ENCODE measurements at regions not wholly inside any gene's neighbourhood (a gene's known extent, or its start where the extent isn't known, plus 50 kb on each side); places are given as distances from the start of the nearest gene placed in this dataset.
A peak's percentile ranks its signal among the peaks of the same experiment; 100 is the strongest.
"Not testable (repeated sequence)": the region's sequence is repeated elsewhere in the genome, so short reads cannot be mapped to it uniquely, and the experiment has no call there.

GRCh38 chr2:91574255-91574654, 2882.8 kb downstream of the RPIA start:
- not testable (repeated sequence) for H3K36me3 ChIP-seq; H3K27me3 ChIP-seq; H3K9me3 ChIP-seq (replicated peaks in 1 of 11); H4K20me1 ChIP-seq; H3K4me3 ChIP-seq; H3K9ac ChIP-seq
- peaks cover 0 to 11% (median 8%) of the 10 kb centered on the region in 10 experiments; a peak in 9 of 20 replicates for H3K4me1 ChIP-seq
- peak overlapping the region in 7 of 11 experiments; percentile 12 to 45 (median 36); a peak in 9 of 22 replicates for H3K4me2 ChIP-seq
- H3K27ac ChIP-seq = peak overlapping the region in 2 of 11 experiments; percentile 13 to 37; a peak in 2 of 22 replicates
- TF ChIP-seq Cebpa-rat (IDR thresholded peaks at IDR 0.05) = 0 out of 22 replicates have a peak, but pooled peaks of 1 of the 11 experiments have one; percentile 8

GRCh38 chr2:91575701-91576100, 2884.2 kb downstream of the RPIA start:
- H3K36me3 ChIP-seq; H3K9ac ChIP-seq; H3K4me3 ChIP-seq; H4K20me1 ChIP-seq; H3K27ac ChIP-seq; H3K9me3 ChIP-seq (replicated peaks in 1 of 11); H3K4me2 ChIP-seq; H3K27me3 ChIP-seq: not testable (repeated sequence)
- H3K4me1 ChIP-seq = peaks cover 0 to 11% (median 8%) of the 10 kb centered on the region in 10 experiments; a peak in 9 of 20 replicates

GRCh38 chr2:91577406-91577805, 2885.9 kb downstream of the RPIA start:
- H3K4me1 ChIP-seq = peaks cover 0 to 11% (median 8%) of the 10 kb centered on the region in 10 experiments; a peak in 9 of 20 replicates
- H3K27me3 ChIP-seq; H3K27ac ChIP-seq; H4K20me1 ChIP-seq; H3K9me3 ChIP-seq (replicated peaks in 1 of 11); H3K9ac ChIP-seq; H3K4me3 ChIP-seq; H3K4me2 ChIP-seq; H3K36me3 ChIP-seq: not testable (repeated sequence)

GRCh38 chr2:91578678-91579077, 2887.2 kb downstream of the RPIA start:
- not testable (repeated sequence) for H3K4me3 ChIP-seq; H3K4me2 ChIP-seq; H3K9ac ChIP-seq; H3K9me3 ChIP-seq (replicated peaks in 1 of 11); H3K27me3 ChIP-seq; H3K27ac ChIP-seq; H4K20me1 ChIP-seq; H3K36me3 ChIP-seq; H3K4me1 ChIP-seq

GRCh38 chr2:91579555-91579954, 2888.1 kb downstream of the RPIA start:
- H4K20me1 ChIP-seq; H3K27ac ChIP-seq; H3K9ac ChIP-seq; H3K9me3 ChIP-seq (replicated peaks in 1 of 11); H3K27me3 ChIP-seq; H3K4me3 ChIP-seq; H3K4me1 ChIP-seq; H3K36me3 ChIP-seq; H3K4me2 ChIP-seq: not testable (repeated sequence)

- not testable (repeated sequence) for H3K27me3 ChIP-seq
Measured at GRCh38 chr2:91580043-91580442, 2888.6 kb downstream of the RPIA start.

GRCh38 chr2:91587098-91587497, 2895.6 kb downstream of the RPIA start:
- not testable (repeated sequence) for H3K4me2 ChIP-seq, H3K36me3 ChIP-seq, H3K4me3 ChIP-seq, H4K20me1 ChIP-seq, H3K9ac ChIP-seq, H3K27ac ChIP-seq, H3K27me3 ChIP-seq, H3K4me1 ChIP-seq
- H3K9me3 ChIP-seq (replicated peaks in 1 of 11) = peaks cover 0 to 23% (median 14%) of the 10 kb centered on the region in 11 experiments; a peak in 12 of 22 replicates

More at GRCh38 chr2:91580043-91580442, 2888.6 kb downstream of the RPIA start:
- not testable (repeated sequence) for H3K27ac ChIP-seq, H3K9ac ChIP-seq, H3K4me3 ChIP-seq, H3K4me1 ChIP-seq, H3K36me3 ChIP-seq, H4K20me1 ChIP-seq, H3K4me2 ChIP-seq
- peaks cover 0 to 11% (median 0%) of the 10 kb centered on the region in 11 experiments; a peak in 3 of 22 replicates for H3K9me3 ChIP-seq (replicated peaks in 1 of 11)

- not testable (repeated sequence) for H3K27ac ChIP-seq, H3K9ac ChIP-seq, H4K20me1 ChIP-seq, H3K4me3 ChIP-seq, H3K4me1 ChIP-seq, H3K36me3 ChIP-seq, H3K4me2 ChIP-seq, H3K27me3 ChIP-seq
- H3K9me3 ChIP-seq (replicated peaks in 1 of 11) = peaks cover 0 to 23% (median 14%) of the 10 kb centered on the region in 11 experiments; a peak in 12 of 22 replicates
Measured at GRCh38 chr2:91587908-91588535, 2896.5 kb downstream of the RPIA start.

- not testable (repeated sequence) for H3K4me3 ChIP-seq, H3K4me1 ChIP-seq, H3K9ac ChIP-seq, H4K20me1 ChIP-seq, H3K36me3 ChIP-seq, H3K4me2 ChIP-seq, H3K27ac ChIP-seq, H3K27me3 ChIP-seq
- peaks cover 0 to 20% (median 14%) of the 10 kb centered on the region in 11 experiments; a peak in 11 of 22 replicates for H3K9me3 ChIP-seq (replicated peaks in 1 of 11)
Measured at GRCh38 chr2:91588782-91589223, 2897.3 kb downstream of the RPIA start.

- H3K27ac ChIP-seq, H3K4me3 ChIP-seq, H3K4me1 ChIP-seq, H3K4me2 ChIP-seq, H4K20me1 ChIP-seq, H3K9ac ChIP-seq, H3K36me3 ChIP-seq, H3K27me3 ChIP-seq: not testable (repeated sequence)
- H3K9me3 ChIP-seq (replicated peaks in 1 of 11) = peaks cover 0 to 20% (median 11%) of the 10 kb centered on the region in 11 experiments; a peak in 11 of 22 replicates
Measured at GRCh38 chr2:91589454-91590328, 2898.2 kb downstream of the RPIA start.

- H4K20me1 ChIP-seq, H3K4me3 ChIP-seq, H3K9ac ChIP-seq, H3K36me3 ChIP-seq, H3K27ac ChIP-seq, H3K27me3 ChIP-seq, H3K4me2 ChIP-seq, H3K4me1 ChIP-seq: not testable (repeated sequence)
- peaks cover 0 to 20% (median 11%) of the 10 kb centered on the region in 11 experiments; a peak in 11 of 22 replicates for H3K9me3 ChIP-seq (replicated peaks in 1 of 11)
Measured at GRCh38 chr2:91590381-91590780, 2898.9 kb downstream of the RPIA start.

GRCh38 chr2:91591066-91591465, 2899.6 kb downstream of the RPIA start:
- not testable (repeated sequence) for H3K4me1 ChIP-seq, H3K27me3 ChIP-seq, H3K4me2 ChIP-seq, H3K27ac ChIP-seq, H4K20me1 ChIP-seq, H3K36me3 ChIP-seq, H3K4me3 ChIP-seq, H3K9ac ChIP-seq
- peaks cover 0 to 20% (median 11%) of the 10 kb centered on the region in 11 experiments; a peak in 11 of 22 replicates for H3K9me3 ChIP-seq (replicated peaks in 1 of 11)

GRCh38 chr2:91597436-91597835, 2906.0 kb downstream of the RPIA start:
- H3K4me1 ChIP-seq; H3K9ac ChIP-seq; H3K4me3 ChIP-seq; H4K20me1 ChIP-seq; H3K27ac ChIP-seq; H3K27me3 ChIP-seq; H3K36me3 ChIP-seq; H3K9me3 ChIP-seq (replicated peaks in 1 of 11); H3K4me2 ChIP-seq: not testable (repeated sequence)
